ENCODE measurements at regions not wholly inside any gene's neighbourhood (a gene's known extent, or its start where the extent isn't known, plus 50 kb on each side); places are given as distances from the start of the nearest gene placed in this dataset.

DNA sequence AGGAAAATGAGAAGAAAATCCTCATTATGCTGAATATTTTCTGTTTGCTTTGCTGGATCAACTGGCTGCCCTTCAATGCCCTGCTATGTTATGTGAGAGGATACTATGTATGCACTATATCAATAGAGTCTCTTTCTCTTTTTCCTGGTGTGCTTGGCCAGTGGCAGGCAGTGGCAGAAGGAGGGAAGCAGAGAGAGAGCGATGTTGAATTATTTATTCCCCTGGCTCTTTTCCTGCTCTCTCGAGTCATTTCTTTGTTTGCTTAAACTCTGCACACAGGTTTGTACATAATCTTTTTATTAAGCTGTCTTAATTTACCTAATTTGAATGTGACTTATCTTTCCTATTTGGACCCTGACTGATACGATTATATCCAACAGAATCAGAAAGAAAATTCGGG, 1727.3 kb downstream of the SUCLG1 start:
- TF ChIP-seq, protein P1, sequence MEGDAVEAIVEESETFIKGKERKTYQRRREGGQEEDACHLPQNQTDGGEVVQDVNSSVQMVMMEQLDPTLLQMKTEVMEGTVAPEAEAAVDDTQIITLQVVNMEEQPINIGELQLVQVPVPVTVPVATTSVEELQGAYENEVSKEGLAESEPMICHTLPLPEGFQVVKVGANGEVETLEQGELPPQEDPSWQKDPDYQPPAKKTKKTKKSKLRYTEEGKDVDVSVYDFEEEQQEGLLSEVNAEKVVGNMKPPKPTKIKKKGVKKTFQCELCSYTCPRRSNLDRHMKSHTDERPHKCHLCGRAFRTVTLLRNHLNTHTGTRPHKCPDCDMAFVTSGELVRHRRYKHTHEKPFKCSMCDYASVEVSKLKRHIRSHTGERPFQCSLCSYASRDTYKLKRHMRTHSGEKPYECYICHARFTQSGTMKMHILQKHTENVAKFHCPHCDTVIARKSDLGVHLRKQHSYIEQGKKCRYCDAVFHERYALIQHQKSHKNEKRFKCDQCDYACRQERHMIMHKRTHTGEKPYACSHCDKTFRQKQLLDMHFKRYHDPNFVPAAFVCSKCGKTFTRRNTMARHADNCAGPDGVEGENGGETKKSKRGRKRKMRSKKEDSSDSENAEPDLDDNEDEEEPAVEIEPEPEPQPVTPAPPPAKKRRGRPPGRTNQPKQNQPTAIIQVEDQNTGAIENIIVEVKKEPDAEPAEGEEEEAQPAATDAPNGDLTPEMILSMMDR (IDR thresholded peaks at IDR 0.05): no peak
- TF ChIP-seq POLR2A (IDR thresholded peaks at IDR 0.05): no peak
- no peak for TF ChIP-seq EP300 (IDR thresholded peaks at IDR 0.05)

Measured in ovary (tissue), 3 donors.